Nephron progenitor cell (in vitro differentiated cells): ENCODE measurements at regions not wholly inside any gene's neighbourhood (a gene's known extent, or its start where the extent isn't known, plus 50 kb on each side); places are given as distances from the start of the nearest gene placed in this dataset.
"Not testable (repeated sequence)": the region's sequence is repeated elsewhere in the genome, so short reads cannot be mapped to it uniquely, and the experiment has no call there.

Experiments
- DNase-seq: peaks from one replicate; pipeline ENCODE4 v3.0.0; 2021
- H3K27ac Mint-ChIP-seq: 2 replicates; pipeline ENCODE4 v1.8.0; 2021; ENCODE audit warnings: mild to moderate bottlenecking, moderate library complexity, mixed read lengths
- H3K27me3 Mint-ChIP-seq: 2 replicates; pipeline ENCODE4 v1.8.0; 2021; ENCODE audit warnings: mild to moderate bottlenecking, low read depth, mixed read lengths; ENCODE audit not compliant: poor library complexity
- H3K36me3 Mint-ChIP-seq: 2 replicates; pipeline ENCODE4 v1.8.0; 2021; ENCODE audit warnings: low read depth, mixed read lengths
- H3K4me1 Mint-ChIP-seq: 2 replicates; pipeline ENCODE4 v1.8.0; 2021; ENCODE audit warnings: mixed read lengths
- H3K4me3 Mint-ChIP-seq: 2 replicates; pipeline ENCODE4 v1.8.0; 2021; ENCODE audit warnings: mild to moderate bottlenecking, moderate library complexity, mixed read lengths
- H3K9me3 Mint-ChIP-seq: 2 replicates; pipeline ENCODE4 v1.8.0; 2021; ENCODE audit warnings: mild to moderate bottlenecking, moderate library complexity, mixed read lengths
- CTCF ChIP-seq: fragments of 200-600 bp; sonication (generic); IDR thresholded peaks from 2 replicates; pipeline ENCODE4 v1.5.0; 2021; ENCODE audit warnings: antibody characterized with exemption

GRCh38 chr10:78659598-78659967 is 409.2 kb upstream of the ZMIZ1 start:
- peaks cover 18% of the 10 kb centered on the region for H3K9me3 Mint-ChIP-seq
- TF ChIP-seq CTCF: no peak
- H3K36me3 Mint-ChIP-seq: no peaks in the 10 kb centered on the region
- no peak for DNase-seq
- no peaks in the 10 kb centered on the region for H3K27me3 Mint-ChIP-seq
- no peak overlapping the region for H3K4me3 Mint-ChIP-seq
- H3K4me1 Mint-ChIP-seq: peaks cover 13% of the 10 kb centered on the region
- H3K27ac Mint-ChIP-seq: no peak overlapping the region

GRCh38 chr10:78660446-78661106 is 408.2 kb upstream of the ZMIZ1 start:
- no peak for TF ChIP-seq CTCF

GRCh38 chr10:78663721-78664120 is 405.0 kb upstream of the ZMIZ1 start:
- H3K4me1 Mint-ChIP-seq: peaks cover 28% of the 10 kb centered on the region
- no peak for TF ChIP-seq CTCF
- no peak for DNase-seq
- peaks cover 20% of the 10 kb centered on the region for H3K36me3 Mint-ChIP-seq
- peaks cover 10% of the 10 kb centered on the region for H3K27me3 Mint-ChIP-seq
- H3K4me3 Mint-ChIP-seq: no peak overlapping the region
- H3K9me3 Mint-ChIP-seq: peaks cover 57% of the 10 kb centered on the region
- no peak overlapping the region for H3K27ac Mint-ChIP-seq

More at GRCh38 chr10:78660446-78661106, 408.2 kb upstream of the ZMIZ1 start:
- H3K36me3 Mint-ChIP-seq: peaks cover 5% of the 10 kb centered on the region
- peaks cover 19% of the 10 kb centered on the region for H3K4me1 Mint-ChIP-seq
- H3K9me3 Mint-ChIP-seq: peaks cover 28% of the 10 kb centered on the region
- no peak overlapping the region for H3K4me3 Mint-ChIP-seq
- no peaks in the 10 kb centered on the region for H3K27me3 Mint-ChIP-seq
- DNase-seq: no peak
- no peak overlapping the region for H3K27ac Mint-ChIP-seq

- Mint-ChIP-seq H3K9me3 (peaks cover 69% of the 10 kb centered on the region), H3K4me3 (no peak overlapping the region), H3K27ac (peak overlapping the region; percentile 39), H3K4me1 (peaks cover 28% of the 10 kb centered on the region), H3K27me3 (peaks cover 10% of the 10 kb centered on the region), H3K36me3 (peaks cover 20% of the 10 kb centered on the region)
- peak; percentile 40 for TF ChIP-seq CTCF
- DNase-seq: no peak
Measured at GRCh38 chr10:78664929-78665553, 403.7 kb upstream of the ZMIZ1 start.

- Mint-ChIP-seq H3K4me3 (no peak overlapping the region), H3K27ac (no peak overlapping the region), H3K9me3 (peaks cover 41% of the 10 kb centered on the region), H3K4me1 (peaks cover 15% of the 10 kb centered on the region), H3K36me3 (peaks cover 1% of the 10 kb centered on the region), H3K27me3 (peaks cover 4% of the 10 kb centered on the region)
- no peak for TF ChIP-seq CTCF
- no peak for DNase-seq
Measured at GRCh38 chr10:78672918-78673317, 395.8 kb upstream of the ZMIZ1 start.

- DNase-seq, H3K4me3 Mint-ChIP-seq, H3K27me3 Mint-ChIP-seq, H3K27ac Mint-ChIP-seq: not testable (repeated sequence)
- H3K9me3 Mint-ChIP-seq: peaks cover 48% of the 10 kb centered on the region
- peaks cover 24% of the 10 kb centered on the region for H3K4me1 Mint-ChIP-seq
- peaks cover 14% of the 10 kb centered on the region for H3K36me3 Mint-ChIP-seq
Measured at GRCh38 chr10:78681141-78681540, 387.6 kb upstream of the ZMIZ1 start.

GRCh38 chr10:78681986-78682385 is 386.8 kb upstream of the ZMIZ1 start:
- H3K36me3 Mint-ChIP-seq: peaks cover 14% of the 10 kb centered on the region
- not testable (repeated sequence) for DNase-seq, H3K4me3 Mint-ChIP-seq, H3K27me3 Mint-ChIP-seq, H3K27ac Mint-ChIP-seq
- peaks cover 48% of the 10 kb centered on the region for H3K9me3 Mint-ChIP-seq
- peaks cover 32% of the 10 kb centered on the region for H3K4me1 Mint-ChIP-seq
